ENCODE measurements at regions not wholly inside any gene's neighbourhood (a gene's known extent, or its start where the extent isn't known, plus 50 kb on each side); places are given as distances from the start of the nearest gene placed in this dataset.
"Not testable (repeated sequence)": the region's sequence is repeated elsewhere in the genome, so short reads cannot be mapped to it uniquely, and the experiment has no call there.

DNA sequence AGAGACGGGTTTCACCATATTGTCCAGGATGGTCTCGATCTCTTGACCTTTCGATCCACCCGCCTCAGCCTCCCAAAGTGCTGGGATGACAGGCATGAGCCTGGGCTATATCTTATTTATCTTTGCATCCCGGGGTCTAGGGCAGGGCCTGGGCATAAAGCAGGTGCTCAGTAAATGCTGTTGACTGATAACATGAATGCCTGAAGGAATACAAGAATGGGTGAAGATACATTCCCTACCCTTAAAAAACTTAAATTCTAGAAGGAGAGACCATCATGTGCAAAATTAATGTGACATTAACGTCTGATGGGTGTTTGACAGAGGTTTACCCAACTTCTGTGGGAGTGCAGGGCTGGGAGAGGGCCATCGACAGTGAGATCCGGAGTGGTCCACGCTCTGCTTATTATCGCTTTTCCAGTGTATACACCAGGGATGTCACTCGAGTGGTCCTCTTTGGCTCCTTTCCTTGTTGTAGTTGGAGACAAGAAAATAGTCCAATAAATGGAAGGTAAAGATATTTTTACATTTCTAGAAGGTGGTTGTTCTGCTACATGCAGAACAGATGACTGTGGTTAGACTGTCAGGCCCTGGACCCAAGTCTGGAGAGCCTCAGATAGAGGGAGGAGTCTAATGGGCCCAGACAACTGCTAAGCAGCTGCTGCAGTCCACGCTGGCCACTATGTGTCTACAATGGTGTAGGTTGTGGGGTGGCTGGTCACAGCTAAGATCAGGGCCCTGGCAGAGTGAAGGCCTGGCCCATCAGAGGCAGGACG lies 131.7 kb downstream of the MYCN start:
- DNase-seq = no peak

DNA sequence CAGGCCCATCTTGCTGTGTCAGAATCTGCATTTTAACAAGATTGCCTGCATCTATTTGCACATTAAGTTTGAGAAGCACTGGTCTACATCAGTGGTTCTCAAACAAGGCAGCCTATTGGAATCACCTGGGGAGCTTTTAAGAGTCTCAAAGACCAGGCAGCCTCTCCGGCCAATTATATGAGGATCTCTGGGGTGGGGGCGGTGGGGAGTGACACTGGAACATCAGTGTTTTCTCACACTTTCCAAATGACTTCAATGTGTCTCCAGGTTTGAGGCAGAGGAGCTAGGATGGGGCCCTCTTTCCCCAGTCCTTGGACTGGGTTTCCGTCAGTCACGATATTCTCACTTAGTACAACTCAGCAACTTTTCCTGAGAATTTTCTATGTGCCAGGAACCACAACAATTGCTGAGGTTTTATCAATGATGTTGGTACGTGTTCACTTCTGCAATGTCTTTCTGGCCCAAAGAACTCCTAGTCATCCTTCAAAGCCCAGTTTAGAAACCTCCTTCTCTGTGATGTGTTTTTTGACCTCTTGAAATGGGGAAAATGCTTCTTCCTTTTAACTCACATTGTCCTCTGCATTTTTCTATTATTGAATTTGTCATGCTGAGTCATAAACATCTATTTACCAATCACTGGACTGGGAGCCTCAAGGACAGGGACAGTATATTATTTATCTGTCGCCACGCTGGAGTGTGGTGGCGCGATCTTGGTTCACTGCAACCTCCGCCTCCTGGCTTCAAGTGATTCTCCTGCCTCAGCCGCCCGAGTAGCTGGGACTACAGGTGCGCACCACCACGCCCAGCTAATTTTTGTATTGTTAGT lies 130.9 kb downstream of the MYCN start:
- no peak for DNase-seq

DNA sequence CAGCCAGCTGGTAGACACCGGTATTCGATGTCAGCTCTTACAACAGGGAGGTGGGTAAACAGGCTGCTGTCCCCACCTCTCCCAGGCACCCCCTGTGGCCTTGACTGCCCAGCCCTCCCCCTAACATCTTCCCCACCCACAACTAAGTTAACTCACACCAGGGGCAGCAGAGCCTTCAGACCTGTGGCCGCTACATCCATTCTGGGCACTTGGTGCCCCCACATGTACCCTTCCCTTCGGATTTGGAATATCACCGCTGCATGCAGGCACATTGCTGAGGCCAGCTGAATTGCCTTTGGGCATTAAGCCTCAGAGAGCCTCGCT lies 130.3 kb downstream of the MYCN start:
- DNase-seq = no peak

DNA sequence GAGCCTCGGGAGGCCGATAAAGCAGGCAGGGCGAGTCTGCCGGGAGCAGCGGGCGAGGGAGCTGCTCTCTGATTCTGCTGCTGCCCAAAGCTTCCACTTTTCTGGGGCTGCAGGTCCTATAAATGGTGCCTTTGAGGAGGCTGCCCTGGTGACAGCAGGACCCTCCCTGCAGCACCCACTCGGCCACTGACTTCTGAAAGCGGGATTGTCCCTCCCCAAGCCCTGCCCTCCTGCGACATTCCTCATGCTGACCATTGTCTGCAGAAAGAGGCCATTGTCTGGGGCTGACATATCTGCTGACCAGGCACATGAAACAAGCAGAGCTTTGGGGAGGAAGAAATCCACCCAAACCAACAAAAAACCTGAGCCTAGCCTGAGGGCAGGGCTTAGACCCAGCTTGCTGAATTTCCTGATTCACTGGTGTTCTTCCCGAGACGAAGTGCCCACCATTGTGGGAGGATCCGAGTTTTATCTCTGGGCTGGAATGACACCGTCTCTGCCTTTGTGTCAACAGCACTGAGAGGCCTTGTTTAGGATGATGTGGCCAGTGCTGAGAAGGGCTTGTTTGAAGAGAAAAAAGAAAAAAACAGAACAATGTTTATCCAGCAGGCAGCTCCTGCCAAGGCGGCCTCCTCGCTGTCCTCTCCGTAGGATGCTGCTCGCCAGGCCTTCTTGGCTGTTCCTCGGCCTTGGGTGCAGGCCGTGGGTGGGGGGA lies 129.7 kb downstream of the MYCN start:
- DNase-seq = no peak

DNA sequence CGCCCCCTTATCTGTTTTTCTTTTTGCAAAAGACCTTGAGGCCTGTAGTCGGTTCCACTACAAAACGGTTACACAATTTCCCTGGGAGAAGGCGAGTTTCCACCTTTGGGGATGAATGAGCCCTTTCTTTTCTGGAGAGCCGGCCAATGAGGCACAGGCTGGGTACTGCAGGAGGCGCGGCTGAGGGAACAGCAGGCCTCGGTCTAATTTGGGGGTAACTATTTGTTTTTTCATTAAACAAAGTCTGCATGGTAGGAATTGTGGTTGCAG lies 129.2 kb downstream of the MYCN start:
- no peak for DNase-seq

DNA sequence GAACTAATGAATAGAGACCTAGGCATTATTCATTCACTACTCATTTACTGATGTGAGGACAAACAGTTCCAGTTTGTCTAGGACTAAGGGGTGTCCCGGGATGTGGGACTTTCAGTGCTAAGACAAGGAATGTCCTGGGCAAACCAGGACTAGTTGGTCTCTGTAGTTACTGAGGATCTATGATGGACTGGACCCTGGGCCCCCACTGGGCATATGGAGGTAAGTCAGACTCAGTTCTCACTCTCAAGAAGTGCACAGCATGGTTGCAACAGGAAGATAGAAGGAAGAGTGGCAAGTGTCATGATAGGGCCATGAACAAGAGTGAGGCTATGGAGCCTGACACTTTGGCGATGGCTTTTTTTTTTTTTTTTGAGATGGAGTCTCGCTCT lies 128.2 kb downstream of the MYCN start:
- DNase-seq = no peak

DNA sequence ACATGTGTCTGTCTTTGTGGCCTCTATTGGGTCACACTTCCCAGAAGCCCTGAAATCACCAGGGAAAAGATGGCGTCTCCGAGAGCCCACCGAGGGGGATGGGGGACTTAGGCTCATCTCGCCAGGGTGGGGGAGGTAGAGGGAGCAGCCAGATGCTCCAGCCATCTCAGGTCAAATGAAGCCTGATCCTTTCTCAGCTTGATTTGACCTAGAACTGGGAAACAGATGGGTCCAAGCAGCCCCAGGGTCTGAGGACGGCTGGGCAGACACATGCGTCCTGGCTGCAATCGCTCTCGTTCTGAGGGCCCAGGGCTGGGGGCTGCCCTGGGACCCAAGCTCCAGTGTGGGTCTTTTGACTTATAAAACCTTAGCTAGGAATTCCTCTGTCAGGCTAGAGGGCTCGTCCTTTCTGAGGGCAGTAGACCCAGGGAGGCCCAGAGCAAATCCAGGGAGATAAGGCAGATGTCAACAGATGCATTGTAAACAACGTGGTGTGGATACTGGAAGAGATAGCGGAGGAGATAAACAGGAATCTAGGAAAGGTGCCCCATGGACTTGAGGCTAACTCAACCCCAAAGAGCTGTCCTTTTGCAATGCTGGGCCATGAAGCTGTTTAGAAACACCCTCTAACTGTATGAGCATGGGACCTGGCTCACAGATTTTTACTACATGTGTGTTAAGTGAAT lies 127.7 kb downstream of the MYCN start:
- no peak for DNase-seq

DNA sequence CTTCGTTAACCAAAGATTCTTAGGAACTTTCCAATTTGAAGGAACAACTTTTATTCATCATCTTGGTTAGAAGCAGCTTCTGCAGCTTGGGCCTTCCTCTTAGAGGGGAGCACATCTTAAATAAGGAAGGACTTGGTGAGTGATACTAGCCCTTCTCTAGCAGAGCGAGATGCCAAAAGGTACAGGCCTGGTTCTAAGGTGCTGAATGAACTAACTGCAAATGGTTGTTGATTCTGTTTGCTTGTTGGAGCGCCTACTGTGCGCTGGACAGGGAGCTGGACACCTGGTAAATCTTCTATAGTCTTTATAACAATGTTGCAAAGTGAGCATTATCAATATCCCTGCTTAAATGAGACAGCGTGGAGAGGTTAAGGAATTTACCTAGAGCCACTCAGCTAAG lies 127.1 kb downstream of the MYCN start:
- no peak for DNase-seq

DNA sequence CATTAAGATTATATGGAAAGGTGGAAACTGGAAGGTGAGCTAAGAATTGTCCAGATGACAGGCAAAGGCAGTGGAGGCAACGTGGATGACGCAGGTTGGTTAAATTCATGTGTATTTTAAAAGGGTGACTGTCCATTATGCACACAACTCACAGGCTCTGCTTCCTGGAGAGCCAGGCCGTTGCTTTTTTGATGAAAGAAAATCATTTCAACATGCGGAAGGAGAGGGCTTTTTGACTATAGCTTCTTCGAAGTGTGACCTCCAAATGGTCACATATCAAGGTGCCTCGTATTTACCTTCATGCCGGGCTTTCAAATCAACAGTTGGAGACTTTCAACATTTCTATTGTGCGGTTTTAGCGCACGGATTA lies 126.7 kb downstream of the MYCN start:
- DNase-seq = no peak

DNA sequence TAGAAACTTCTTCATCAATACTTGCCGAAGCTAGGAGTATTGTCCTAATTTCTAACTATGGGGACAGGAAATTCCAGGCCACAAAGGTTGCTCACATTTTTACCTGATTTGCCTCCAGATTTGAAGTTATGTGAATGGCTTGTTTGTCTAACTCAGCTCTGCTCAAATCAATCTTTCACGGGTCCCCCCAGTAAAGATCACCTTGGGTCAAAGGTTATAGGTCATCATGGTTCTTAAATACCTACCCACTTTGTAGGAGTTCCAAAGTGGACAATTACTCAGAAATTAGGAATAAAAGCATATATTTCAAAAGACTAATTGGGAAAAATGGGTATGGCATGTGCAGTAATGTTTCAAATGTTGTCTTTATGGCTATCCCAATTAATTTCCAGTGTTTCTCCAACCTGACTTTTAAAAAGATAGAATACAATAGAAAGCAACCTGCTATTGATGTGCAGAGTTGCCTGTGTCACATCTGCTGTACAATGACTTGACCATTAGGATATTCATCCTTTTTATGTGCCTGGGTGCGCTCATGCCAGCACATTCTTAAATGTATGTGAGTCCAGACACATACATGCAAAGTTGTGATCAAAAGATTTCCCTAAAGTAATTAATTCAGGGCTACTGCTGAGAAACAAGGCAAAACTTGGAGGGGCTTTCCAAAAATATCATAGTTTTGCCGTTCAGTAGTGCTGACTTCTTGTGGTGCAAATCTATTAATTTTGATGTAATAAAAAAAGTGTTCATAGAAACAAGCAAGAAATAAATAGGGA lies 126.1 kb downstream of the MYCN start:
- no peak for DNase-seq

DNA sequence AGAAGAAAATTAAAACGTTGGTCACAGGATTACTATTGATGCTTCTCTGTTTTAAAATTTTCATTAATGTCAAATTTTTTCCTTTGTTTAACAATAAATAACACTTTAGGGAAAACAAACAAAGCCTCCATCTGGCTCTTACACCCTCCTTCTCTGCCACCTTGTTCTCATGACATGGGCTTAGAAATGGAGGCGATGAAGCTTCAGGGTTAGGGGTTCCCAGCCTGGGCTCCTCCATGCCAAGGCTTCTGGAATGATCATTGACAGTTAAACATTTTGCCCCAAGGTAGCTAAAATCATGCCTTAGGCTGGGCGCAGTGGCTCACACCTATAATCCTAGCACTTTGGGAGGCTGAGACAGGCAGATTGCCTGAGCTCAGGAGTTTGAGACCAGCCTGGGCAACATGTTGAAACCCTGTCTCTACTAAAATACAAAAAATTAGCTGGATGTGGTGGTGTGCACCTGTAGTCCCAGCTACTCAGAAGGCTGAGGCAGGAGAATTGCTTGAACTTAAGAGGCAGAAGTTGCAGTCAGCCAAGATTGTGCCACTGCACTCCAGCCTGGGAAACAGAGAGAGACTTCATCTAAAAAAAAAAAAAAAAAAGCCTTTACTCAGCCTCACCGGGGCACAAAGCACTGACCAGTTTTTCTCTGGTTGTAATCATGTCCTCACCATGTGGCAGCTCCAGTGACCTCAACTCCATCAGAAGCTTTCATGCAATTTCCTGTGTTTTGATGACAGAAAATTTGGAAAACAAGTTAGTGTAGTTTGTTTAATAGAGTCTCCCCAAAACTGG lies 125.1 kb downstream of the MYCN start:
- DNase-seq = not testable (repeated sequence)

DNA sequence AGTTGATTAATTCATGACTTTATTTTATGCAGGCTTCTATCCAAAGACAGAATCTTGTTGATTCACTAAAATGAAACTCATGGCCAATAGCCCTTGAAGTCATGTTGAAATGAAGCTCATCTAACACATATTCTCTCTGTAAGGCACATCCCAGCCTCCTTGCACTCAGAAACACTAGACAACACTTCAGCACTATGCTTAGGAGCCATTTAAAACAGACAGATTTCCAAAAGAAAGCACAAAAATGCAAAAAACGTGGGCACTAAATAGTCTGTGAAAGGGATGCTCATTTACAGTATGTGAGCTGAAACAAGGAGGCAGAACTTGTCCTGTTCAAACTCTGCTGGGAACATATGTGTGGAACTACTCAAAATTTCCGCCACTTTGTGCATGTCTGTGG lies 124.4 kb downstream of the MYCN start:
- no peak for DNase-seq

DNA sequence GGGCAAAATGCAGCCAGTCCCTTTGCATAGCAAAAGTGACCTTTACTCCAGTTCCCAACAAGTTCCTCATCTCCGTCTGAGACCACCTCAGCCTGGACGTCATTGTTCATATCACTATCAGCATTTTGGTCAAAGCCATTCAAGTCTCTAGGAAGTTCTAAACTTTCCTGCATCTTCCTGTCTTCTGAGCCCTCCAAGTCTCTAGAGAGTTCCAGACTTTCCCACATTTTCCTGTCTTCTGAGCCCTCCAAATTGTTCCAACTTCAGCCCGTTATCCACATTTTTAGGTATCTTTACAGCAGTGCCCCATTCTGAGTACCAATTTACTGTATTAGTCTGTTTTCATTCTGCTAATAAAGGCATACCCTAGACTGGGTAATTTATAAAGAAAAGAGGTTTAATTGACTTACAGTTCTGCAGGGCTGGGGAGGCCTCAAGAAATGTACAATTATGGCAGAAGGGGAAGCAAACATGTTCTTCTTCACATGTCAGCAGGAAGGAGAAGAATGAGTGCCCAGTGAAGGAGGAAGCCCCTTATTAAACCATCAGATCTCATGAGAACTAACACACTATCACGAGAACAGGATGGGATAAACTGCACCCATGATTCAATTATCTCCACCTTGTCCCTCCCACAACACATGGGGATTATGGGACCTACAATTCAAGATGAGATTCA lies 123.7 kb downstream of the MYCN start:
- DNase-seq = no peak

DNA sequence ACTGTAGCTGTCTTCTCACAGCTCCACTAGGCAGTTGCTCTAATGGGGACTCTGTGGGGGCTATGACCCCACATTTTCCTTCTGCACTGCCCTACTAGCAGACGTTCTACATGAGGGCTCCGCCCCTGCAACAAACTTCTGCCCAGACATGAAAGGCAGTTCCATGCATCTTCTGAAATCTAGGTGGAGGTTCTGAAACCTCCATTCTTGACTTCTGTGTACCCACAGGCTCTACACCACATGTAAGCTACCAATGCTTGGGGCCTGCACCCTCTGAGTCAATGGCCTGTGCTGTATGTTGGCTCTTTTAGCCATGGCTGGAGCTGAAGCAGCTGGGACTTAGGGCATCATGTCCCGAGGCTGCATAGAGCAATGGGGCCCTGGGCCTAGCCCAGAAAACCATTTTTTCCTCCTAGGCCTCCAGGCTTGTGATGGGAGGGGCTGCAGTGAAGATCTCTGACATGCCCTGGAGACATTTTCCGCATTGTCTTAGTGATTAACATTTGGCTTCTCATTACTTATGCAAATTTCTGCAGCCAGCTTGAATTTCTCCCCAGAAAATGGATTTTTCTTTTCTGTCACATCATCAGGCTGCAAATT lies 123.0 kb downstream of the MYCN start:
- DNase-seq = no peak

DNA sequence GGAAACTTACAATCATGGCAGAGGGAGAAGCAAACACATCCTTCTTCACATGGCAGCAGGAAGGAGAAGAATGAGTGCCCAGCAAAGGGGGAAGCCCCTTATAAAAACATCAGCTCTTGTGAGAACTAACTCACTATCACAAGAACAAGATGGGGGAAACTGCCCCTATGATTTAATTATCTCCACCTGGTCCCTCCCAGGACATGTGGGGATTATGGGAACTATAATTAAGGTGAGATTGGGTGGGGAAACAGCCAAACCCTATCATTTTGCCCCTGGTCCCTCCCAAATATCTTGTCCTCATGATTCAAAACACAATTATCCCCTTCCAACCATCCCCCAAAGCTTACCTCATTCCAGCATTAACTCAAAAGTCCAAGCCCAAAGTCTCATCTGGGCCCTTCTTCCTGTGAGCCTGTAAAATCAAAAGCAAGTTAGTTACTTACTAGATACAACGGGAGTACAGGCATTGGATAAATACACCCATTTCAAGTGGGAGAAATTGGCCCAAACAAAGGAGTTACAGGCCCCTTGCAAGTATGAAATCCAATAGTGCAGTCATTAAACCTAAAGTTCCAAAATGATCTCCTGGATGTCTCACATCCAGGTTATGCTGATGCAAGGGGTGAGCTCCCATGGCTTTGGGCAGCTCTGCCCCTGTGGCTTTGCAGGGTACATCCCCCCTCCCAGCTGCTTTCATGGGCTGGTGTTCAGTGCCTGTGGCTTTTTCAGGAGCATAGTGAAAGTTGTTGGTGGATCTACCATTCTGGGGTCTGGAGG lies 122.3 kb downstream of the MYCN start:
- DNase-seq = no peak

DNA sequence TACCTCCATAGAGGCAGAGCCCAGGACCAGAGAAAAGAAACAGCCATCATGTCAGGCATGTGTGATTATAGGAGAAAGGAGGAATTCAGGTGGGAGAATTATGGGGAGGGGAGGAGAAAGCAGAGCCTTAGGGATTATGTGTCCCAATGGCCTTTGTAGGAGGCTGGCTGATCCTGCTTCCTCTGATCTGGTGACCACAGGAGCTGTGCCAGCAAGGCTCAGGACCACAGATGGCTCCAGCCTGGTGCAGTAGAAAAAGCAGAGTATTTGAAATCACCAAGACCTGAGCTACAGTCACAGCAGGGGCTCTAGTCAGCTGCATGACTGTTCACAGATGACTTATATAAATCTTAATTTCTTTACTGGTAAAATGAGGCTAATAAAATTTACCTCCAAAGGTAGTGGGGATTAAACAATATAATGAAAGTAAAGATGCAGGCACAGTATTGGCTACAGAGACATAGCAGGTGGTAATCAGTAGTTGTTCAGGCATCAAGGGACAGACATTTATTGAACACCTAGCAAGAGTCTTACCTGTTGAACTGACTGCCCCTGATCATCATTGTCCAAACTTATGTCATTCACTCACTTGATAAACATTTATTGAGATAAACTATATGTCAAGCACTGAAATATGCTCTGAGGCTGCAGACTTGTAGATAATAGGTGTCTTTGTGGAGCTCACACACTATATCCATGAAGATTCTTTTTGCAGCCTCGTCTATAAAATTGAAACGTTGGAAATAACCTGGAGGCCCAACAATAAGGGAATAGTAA lies 121.3 kb downstream of the MYCN start:
- DNase-seq = no peak

DNA sequence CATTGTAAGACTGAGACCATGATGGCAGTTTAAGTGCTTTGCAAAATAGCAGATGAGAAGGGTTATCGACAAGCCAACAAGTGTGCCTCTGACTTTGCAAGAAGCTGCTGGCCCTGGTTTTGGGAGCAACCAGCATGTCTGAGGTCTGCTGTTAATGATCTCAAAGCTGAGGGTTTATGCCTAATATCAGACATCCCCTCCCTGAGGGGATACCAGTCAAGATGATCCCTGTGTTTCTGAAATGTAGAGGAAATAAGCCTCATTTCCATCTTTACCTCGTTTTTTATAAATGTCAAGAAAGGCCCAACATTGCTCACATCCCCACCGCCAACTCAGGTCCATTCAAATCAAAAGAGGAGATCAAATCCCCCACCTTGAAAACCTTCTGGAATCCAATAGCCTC lies 120.6 kb downstream of the MYCN start:
- DNase-seq = no peak

DNA sequence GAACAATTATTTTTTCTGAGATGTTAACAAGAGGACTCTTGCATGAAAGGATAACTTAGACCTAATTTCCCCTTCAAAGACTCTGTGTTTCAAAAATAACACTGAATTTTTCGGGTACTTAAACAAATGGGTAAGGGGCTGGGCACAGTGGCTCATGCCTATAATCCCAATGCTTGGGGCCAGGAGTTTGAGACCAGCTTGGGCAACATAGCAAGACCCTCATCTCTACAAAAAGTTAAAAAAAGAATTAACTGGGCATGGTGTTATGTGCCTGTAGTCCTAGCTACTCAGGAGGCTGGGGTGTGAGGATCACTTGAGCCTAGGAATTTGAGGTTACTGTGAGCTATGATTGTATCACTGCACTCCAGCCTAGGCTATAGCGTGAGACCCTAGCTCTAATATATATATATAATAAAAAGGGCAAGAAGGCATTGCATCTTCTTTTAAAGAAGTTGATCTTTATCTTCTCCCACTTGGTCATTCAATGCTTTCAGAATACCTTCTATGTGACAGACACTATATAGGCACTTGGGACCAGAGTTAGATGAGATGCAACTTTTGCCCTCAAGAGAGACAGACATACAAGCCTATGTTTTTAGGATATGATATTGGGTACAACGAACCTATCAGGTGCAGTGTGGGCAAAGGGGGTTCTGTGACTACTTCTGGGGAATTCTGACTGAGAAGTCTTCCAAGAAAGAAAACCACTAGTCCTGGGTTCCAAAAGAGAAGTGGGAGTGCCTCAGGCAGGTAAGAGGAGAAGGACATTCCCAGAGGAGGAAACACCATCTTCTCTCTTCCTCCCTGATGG lies 120.0 kb downstream of the MYCN start:
- no peak for DNase-seq
